GM18867 (cell line): ENCODE measurements at regions not wholly inside any gene's neighbourhood (a gene's known extent, or its start where the extent isn't known, plus 50 kb on each side); places are given as distances from the start of the nearest gene placed in this dataset.

Experiments
- ATAC-seq: cut with Tn5 transposase; IDR thresholded peaks from one replicate; pipeline ENCODE4 v1.9.1; 2021; ENCODE audit warnings: mild to moderate bottlenecking, moderate library complexity; ENCODE audit not compliant: unreplicated experiment

- ATAC-seq, result no peak
These were observed 52.3 kb downstream of the PLEKHG1 start for GRCh38 chr6:150651808-150652470.

DNA sequence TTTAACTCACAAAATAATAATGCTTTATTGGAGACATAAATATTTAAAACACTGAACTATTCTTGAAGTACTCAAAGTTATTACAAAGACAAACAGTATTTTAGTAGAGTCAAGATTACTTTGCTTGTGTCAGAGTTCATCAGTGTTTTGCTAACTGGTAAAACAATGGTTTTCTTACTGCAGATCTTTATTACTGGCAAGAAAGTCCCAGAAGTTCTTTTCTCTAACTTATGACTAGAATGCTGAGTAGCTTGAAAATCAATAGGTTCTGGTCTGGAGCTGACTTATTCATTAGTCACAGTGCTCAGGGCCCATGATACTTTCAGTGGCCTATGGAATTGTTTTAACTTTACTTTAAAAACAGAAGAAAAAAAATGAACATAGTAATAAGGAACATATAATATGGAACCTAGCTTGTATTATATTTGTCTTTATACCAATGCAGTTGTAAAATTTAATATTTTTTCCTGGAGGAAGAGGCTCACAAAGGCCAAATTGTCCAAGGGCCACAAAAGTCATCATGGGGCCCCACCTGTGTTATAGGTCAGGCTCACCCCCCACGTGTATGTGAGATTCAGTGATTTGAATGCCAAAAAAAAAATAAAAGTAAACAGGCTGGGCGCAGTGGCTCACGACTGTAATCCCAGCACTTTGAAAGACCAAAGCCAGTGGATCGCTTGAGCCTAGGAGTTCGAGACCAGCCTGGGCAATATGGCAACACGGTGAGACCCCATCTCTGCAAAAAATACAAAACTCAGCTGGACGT, 53.3 kb downstream of the PLEKHG1 start:
- no peak for ATAC-seq

DNA sequence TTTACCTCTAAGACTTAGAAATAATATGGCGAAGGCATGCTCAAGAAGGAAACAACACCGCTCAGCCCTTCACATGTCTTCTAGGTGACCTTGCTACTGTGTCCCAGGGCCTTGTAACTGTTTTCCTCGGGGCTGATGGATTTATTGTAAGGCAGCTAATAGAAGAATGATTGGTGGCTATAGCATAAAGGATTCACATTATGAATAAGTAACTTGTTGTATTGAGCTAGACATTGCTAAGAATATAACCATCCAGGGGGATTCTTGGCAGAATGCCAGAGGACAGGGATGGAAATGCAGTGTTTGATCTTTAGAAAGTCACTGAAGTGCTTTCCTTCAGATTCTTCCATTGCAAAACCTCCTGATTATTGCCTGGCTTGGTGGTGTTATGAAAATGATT, 54.9 kb downstream of the PLEKHG1 start:
- no peak for ATAC-seq

- no peak for ATAC-seq
These were observed 56.5 kb downstream of the PLEKHG1 start for GRCh38 chr6:150656156-150656555.

DNA sequence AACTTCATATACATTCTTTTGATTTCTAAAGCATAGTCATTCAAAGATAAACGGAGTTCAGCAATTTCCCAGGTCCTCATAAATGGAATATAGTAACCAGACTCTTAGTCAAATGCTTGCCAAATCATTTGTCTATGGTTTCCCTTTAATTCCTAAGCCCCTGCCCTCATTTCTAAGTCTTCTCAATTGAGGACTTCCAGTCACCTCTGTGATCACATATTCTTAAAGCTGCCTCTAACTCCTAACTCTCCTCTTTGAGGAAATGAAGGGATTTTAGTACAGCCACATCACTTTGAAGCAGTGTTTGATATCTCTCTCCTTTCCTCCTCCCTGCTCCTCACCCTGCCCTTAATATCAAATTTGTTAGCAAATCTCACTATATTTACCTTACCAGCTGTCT, 58.7 kb downstream of the PLEKHG1 start:
- ATAC-seq, result no peak

DNA sequence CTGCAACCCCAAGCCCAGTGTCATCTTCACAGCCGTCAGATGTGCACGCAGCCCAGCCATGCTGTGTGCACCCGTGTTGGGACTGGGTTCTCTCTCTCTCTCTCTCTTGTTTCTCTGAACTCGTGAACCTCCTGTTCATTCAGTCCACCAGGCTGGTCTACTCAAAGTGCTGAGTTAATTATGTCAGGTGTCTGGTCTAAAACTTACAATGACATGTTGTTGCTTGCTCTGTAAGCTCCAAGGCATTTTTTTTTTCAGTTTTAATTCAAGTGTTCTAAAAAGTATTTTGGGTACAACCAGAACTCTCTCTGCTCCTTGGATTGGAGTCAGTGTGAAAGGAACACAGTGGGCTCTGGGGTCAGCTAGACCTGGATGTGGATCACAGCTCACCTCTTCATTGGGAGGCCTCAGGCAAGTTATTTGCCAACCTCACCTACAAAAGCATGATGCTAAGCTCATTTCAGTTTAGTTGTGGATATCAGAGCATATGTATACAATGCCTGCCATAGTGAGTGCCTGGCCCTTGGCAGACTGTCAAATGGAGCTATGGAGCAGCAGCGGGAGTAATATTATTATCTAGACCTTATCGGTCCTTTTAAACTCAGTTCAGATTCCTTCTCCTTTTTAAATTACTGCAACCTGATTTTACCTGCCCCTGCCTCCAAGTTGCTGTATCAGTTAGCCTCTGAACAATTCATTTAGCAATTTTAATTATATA, 59.5 kb downstream of the PLEKHG1 start:
- ATAC-seq, result no peak

- ATAC-seq, result no peak
These were observed 61.7 kb downstream of the PLEKHG1 start for GRCh38 chr6:150661216-150662007.

DNA sequence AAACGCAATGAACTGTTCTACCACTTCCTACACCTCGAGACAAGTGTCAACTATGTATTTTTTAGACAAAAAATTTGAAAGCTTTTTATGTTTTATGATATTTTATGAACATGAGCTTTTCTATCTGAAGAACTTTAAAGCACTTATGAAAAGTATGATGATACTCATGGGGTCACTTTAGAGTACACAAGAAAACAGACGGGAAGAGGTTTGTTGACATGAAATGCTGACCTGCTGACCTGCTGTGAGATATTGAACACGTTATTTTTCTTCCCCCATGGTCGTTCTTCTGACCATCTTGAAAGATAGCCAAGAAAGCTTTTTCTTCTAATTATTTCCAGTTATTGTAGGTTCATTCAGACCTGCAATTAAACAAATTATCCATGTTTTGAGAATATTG, 63.1 kb downstream of the PLEKHG1 start:
- ATAC-seq, result no peak

GRCh38 chr6:150664091-150664490, 64.4 kb downstream of the PLEKHG1 start:
- ATAC-seq, result no peak

GRCh38 chr6:150666071-150666470, 66.4 kb downstream of the PLEKHG1 start:
- no peak for ATAC-seq

DNA sequence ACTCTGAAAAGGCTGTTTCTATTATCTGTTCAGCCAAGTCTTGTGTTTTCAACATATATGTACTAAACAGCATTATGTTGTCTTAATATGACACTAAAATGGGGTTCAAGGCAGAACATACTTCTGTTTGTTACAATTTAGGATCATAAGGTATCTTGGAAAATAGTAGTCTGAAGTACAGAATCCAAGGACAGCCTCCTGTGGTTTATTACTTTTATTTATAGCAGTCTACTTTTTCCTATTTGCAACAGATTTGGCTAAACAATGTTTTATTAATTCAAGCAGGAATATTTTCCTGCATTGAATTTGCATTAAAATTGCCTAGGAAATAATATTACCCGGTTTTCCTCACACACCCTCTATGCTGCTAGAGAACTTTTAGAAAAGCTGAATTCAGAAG, 67.7 kb downstream of the PLEKHG1 start:
- ATAC-seq, result no peak

GRCh38 chr6:150667977-150668716, 68.5 kb downstream of the PLEKHG1 start:
- peak; percentile 84 for ATAC-seq

GRCh38 chr6:150668900-150669302, 69.2 kb downstream of the PLEKHG1 start:
- ATAC-seq, result no peak

- ATAC-seq, result no peak
These were observed 70.6 kb downstream of the PLEKHG1 start for GRCh38 chr6:150670311-150670710.

DNA sequence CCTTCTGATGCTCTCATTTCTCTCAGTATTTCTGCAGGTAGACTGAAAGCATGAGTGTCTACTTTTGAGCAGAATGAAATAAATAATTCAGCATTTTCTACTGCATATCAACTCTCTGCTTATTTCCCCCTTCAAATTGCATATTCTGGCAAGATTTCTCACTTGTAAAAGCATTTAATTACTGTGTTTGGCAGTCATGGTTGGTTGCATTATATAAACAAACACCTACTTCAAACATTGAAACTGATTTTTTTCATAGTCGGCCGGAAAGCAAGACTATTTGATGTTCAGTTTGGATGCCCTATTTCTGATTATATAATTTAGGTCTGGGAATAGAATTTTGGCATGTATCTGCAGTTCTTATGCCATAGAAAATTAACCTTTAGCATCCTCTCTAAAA, 73.1 kb downstream of the PLEKHG1 start:
- ATAC-seq, result no peak

- ATAC-seq, result no peak
These were observed 74.1 kb downstream of the PLEKHG1 start for GRCh38 chr6:150673720-150674346.

DNA sequence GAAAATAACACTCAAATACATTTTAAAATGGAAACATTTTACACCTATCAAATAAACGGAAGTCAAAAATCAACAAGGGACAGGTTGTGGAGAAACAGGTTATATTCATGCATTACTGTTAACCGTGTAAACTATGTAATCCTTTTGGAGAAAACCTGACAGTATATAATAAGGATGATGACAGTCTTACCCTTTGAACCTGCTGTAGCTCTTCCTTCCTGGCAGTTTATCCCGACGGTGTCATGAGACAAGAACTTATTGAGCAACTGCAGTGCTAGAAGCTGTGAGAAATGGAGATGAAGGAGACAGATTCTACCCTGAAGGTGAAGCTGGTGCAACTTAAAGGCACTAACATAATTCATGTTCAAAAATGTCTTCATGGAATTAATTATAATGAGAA, 76.7 kb downstream of the PLEKHG1 start:
- ATAC-seq, result no peak

DNA sequence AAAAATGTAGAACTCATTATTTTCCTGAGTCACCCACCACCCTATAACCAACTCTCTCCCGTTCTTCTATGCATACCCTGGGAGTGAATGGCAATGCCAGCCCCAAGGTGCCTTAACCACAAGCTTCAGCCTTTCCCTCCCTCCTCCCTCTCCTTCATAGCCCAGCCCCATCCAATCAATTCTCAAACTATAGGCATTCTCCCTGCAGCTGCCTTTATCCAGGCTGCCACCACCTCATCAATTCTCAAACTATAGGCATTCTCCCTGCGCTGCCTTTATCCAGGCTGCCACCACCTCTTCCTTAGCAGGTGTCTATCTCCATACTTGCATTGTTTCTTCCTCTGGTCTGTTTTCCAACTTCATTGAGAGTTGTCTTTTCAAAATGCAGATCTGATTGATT, 77.1 kb downstream of the PLEKHG1 start:
- no peak for ATAC-seq

DNA sequence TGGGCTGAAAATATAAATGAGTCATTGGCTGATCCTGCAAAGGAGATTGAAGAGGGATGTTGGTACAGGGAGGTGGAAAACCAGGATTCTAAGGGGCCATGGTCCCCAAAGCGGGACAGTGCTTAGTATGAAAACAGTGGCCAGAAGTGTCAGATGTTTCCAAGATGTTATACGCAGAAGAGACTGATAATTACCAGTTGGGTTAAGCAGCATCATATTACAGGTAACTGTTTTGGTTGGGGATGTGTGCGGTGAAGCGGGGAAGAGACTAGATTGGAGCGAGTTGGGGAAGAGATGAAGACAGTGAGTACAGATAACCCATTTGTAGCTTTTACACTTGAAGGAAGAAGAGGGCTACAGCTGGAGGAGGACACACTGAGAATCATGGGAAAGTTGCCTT, 80.8 kb downstream of the PLEKHG1 start:
- no peak for ATAC-seq
